ENCODE measurements at regions not wholly inside any gene's neighbourhood (a gene's known extent, or its start where the extent isn't known, plus 50 kb on each side); places are given as distances from the start of the nearest gene placed in this dataset.

DNA sequence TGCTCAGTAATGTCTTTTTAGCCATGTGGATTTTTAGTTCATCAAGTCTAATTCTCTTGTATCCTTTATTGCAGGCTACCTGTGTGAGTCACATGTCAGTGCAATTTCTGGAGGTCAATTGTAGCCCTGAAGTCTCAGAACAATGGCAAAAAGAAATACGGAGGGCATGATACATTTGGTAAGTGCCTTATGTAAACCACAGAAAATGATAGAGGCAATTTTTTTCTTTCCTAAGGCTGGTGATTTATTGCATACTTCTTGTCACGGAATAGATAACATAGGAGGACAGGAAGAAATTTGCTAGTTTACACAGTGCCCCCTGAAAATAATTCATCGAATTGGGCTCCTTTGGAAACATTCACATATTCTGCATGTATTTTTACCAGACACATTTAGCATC is 235.9 kb downstream of the DMRTA1 start:
- TF ChIP-seq FOS (IDR thresholded peaks at IDR 0.05; ENCODE audit: low read depth, low read length) (no peak), SMC3 (IDR thresholded peaks at IDR 0.05; ENCODE audit: low read depth, low read length) (no peak)
- TF ChIP-seq, protein P1, sequence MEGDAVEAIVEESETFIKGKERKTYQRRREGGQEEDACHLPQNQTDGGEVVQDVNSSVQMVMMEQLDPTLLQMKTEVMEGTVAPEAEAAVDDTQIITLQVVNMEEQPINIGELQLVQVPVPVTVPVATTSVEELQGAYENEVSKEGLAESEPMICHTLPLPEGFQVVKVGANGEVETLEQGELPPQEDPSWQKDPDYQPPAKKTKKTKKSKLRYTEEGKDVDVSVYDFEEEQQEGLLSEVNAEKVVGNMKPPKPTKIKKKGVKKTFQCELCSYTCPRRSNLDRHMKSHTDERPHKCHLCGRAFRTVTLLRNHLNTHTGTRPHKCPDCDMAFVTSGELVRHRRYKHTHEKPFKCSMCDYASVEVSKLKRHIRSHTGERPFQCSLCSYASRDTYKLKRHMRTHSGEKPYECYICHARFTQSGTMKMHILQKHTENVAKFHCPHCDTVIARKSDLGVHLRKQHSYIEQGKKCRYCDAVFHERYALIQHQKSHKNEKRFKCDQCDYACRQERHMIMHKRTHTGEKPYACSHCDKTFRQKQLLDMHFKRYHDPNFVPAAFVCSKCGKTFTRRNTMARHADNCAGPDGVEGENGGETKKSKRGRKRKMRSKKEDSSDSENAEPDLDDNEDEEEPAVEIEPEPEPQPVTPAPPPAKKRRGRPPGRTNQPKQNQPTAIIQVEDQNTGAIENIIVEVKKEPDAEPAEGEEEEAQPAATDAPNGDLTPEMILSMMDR (conservative IDR thresholded peaks at IDR 0.05; ENCODE audit: low read depth, low read length): no peak

All from IMR-90 (cell line).